GM10248 (cell line): ENCODE measurements at regions not wholly inside any gene's neighbourhood (a gene's known extent, or its start where the extent isn't known, plus 50 kb on each side); places are given as distances from the start of the nearest gene placed in this dataset.

Source experiments
- CTCF ChIA-PET: fragments of 300-600 bp; sonication (Branson Sonifier 250); formaldehyde crosslinking; extraction: SDS; loops from one replicate; lab custom pipeline; 2021; ENCODE audit warnings: antibody characterized with exemption; lab: Yijun Ruan, JAX
- POLR2A ChIA-PET: fragments of 350-650 bp; sonication (Branson Sonifier 250); formaldehyde crosslinking; extraction: SDS; loops from one replicate; lab custom pipeline; 2020; ENCODE audit warnings: antibody characterized with exemption; lab: Yijun Ruan, JAX
- DNase-seq: peaks from one replicate; pipeline ENCODE4 v3.0.0; 2012; ENCODE audit errors: extremely low spot score
- CTCF ChIP-seq: IDR thresholded peaks from 2 replicates; pipeline ENCODE4 v1.5.1; 2012; ENCODE audit warnings: mild to moderate bottlenecking, low read depth; ENCODE audit errors: extremely low read depth, missing control alignments, control extremely low read depth

GRCh38 chr4:85151786-85152185 is 185.3 kb upstream of the WDFY3 start:
- ChIA-PET CTCF (interaction anchor here (1.1 to 2.3 kb wide), 2 partner anchors 8 to 892 kb away, joined by 3 to 7 read pairs; no protein-coding TSS in a partner anchor), POLR2A (no interaction called here)
- no peak for TF ChIP-seq CTCF
- no peak for DNase-seq

- ChIA-PET POLR2A (no interaction called here), CTCF (interaction anchor here (2.3 kb wide), 1 partner anchor 9 kb away, joined by 7 read pairs; no protein-coding TSS in a partner anchor)
- no peak for DNase-seq
- no peak for TF ChIP-seq CTCF
Measured at GRCh38 chr4:85152480-85152879, 186.0 kb upstream of the WDFY3 start.

- ChIA-PET POLR2A (no interaction called here), CTCF (interaction anchor here (1.0 to 2.3 kb wide), 3 partner anchors 10 to 595 kb away, joined by 3 to 7 read pairs (median 5); no protein-coding TSS in a partner anchor)
- no peak for DNase-seq
- no peak for TF ChIP-seq CTCF
Measured at GRCh38 chr4:85153221-85153620, 186.7 kb upstream of the WDFY3 start.

GRCh38 chr4:85154591-85154990 is 188.1 kb upstream of the WDFY3 start:
- no peak for TF ChIP-seq CTCF
- POLR2A ChIA-PET: no interaction called here
- no peak for DNase-seq
- CTCF ChIA-PET: no interaction called here

GRCh38 chr4:85165808-85166207 is 199.3 kb upstream of the WDFY3 start:
- no peak for DNase-seq
- ChIA-PET CTCF (interaction anchor here (0.9 to 2.4 kb wide), 3 partner anchors 9 to 18 kb away, joined by 3 to 7 read pairs (median 4); no protein-coding TSS in a partner anchor), POLR2A (no interaction called here)
- no peak for TF ChIP-seq CTCF

- no peak for TF ChIP-seq CTCF
- POLR2A ChIA-PET: no interaction called here
- no peak for DNase-seq
- CTCF ChIA-PET: interaction anchor here (0.9 to 2.4 kb wide), 2 partner anchors 17 to 18 kb away, joined by 3 to 7 read pairs; no protein-coding TSS in a partner anchor
Measured at GRCh38 chr4:85166318-85166717, 199.8 kb upstream of the WDFY3 start.
